ENCODE measurements at regions not wholly inside any gene's neighbourhood (a gene's known extent, or its start where the extent isn't known, plus 50 kb on each side); places are given as distances from the start of the nearest gene placed in this dataset.

DNA sequence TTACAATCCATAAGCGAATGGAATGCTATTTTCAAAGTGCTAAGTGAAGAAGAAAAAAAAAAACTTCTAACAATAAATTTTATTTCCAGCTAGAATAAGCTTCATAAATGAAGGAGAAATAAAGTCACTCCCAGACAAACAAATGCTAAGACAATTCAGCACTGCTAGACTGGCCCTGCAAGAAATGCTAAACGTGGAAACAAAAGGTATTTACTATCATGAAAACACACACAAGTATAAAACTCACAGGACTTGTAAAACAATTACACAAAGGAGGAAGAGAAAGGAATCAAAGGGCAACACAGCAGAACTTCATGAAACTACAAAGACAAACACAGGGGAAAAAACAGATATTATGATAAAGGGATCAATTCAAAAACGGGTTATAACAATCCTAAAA lies 85.8 kb upstream of the NELL2 start:
- H3K27ac ChIP-seq (ENCODE audit: low read depth) = no peak overlapping the region
- H3K4me3 ChIP-seq (ENCODE audit: low read depth, low read length) = no peak overlapping the region
- 53% methylated on average over 3 of the region's 3 CpGs for WGBS
- no peak for DNase-seq (ENCODE audit: extremely low spot score)
- H3K4me1 ChIP-seq (ENCODE audit: insufficient read depth) = no peaks in the 10 kb centered on the region
- no peaks in the 10 kb centered on the region for H3K36me3 ChIP-seq (ENCODE audit: insufficient read depth)

DNA sequence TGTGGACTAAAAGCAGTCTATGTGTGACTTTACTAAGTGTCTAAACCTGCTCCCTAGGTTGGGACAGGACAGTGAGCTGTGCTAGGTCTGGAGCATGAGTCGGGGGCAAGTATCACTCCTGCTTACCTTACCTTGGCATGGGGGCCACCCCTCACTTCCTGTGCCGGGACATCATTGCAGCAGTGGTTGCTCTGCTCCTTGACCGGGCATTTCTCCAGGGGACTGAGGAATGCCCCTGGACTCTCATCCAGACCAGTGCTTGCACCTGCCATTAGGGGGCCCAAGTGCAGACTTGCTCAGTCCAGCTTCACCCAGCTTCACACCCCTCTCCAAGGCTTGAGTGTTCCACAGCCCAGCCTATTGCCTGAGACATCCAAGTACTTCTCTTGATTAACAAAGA lies 84.7 kb upstream of the NELL2 start:
- 88% methylated on average over 3 of the region's 3 CpGs for WGBS
- H3K27ac ChIP-seq (ENCODE audit: low read depth) = no peak overlapping the region

DNA sequence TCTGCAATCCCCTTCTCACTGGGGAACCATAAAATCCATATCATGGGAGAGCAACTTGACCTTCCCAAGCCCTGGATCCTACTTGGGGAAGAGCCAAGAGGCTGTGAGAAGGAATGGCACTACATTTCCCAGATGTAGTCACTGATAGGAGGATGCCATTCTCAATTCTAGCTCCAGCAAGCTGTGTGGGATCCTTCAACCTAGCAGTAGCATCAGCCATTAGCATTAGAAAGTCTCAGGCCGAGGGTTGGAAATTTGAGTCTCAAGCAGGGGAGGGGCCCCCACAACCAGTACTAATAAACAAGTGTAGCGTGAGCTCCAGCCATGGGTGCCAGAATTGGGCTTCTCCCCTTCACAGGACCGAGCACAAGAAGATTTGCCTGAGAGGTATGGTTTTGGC lies 84.3 kb upstream of the NELL2 start:
- WGBS = 66% methylated on average over 3 of the region's 3 CpGs
- no peak overlapping the region for H3K4me3 ChIP-seq (ENCODE audit: low read depth, low read length)
- H3K27ac ChIP-seq (ENCODE audit: low read depth) = no peak overlapping the region
- no peak for DNase-seq (ENCODE audit: extremely low spot score)
- no peaks in the 10 kb centered on the region for H3K4me1 ChIP-seq (ENCODE audit: insufficient read depth)
- no peaks in the 10 kb centered on the region for H3K36me3 ChIP-seq (ENCODE audit: insufficient read depth)

More for the DNA sequence above, 84.7 kb upstream of the NELL2 start:
- no peak for DNase-seq (ENCODE audit: extremely low spot score)
- Histone ChIP-seq H3K4me3 (ENCODE audit: low read depth, low read length) (no peak overlapping the region), H3K36me3 (ENCODE audit: insufficient read depth) (no peaks in the 10 kb centered on the region), H3K4me1 (ENCODE audit: insufficient read depth) (no peaks in the 10 kb centered on the region)

DNA sequence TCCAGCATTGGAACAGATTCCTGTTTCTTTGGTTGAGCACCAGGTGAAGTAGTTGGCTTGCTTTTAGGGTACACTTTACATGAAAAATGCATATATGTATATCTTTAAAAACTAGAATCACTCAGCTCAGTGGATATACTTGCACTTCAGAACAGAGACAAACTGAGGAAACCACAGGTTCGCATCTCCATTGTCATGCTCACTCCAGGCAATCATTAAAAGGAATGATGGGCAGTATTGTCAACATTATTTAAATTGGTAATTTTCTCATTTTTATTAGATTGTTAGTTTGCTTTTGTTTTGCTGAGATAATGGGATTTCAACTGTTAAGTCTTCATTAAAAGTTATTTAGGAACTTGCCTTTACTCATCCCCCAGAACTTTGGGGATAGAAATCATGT lies 71.0 kb upstream of the NELL2 start:
- no peaks in the 10 kb centered on the region for H3K4me1 ChIP-seq (ENCODE audit: insufficient read depth)
- no peak overlapping the region for H3K4me3 ChIP-seq (ENCODE audit: low read depth, low read length)
- H3K27ac ChIP-seq (ENCODE audit: low read depth) = no peak overlapping the region
- H3K36me3 ChIP-seq (ENCODE audit: insufficient read depth) = no peaks in the 10 kb centered on the region
- 74% methylated on average over 1 of the region's 1 CpG for WGBS
- no peak for DNase-seq (ENCODE audit: extremely low spot score)

DNA sequence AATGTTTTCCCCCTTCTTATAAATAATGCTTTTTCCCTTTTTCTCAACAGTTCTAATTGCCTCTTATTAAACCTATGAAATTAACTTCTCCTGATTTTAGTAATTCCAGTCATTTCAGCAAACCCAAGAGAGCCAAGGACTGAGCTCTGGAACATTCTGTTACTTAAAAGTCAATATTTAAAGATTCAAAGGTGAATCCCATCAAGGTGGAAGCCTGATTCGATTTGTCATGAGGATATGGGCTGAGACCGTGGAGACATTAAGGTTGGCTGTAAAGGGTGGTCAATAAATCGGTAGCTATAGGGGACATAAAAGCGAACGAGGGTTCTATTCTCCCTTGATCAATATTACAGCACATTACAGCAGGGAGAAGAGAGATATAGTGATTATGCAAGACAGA lies 66.6 kb upstream of the NELL2 start:
- H3K4me3 ChIP-seq (ENCODE audit: low read depth, low read length) = no peak overlapping the region
- WGBS = 44% methylated on average over 5 of the region's 5 CpGs
- no peak for DNase-seq (ENCODE audit: extremely low spot score)
- no peak overlapping the region for H3K27ac ChIP-seq (ENCODE audit: low read depth)
- H3K4me1 ChIP-seq (ENCODE audit: insufficient read depth) = no peaks in the 10 kb centered on the region
- H3K36me3 ChIP-seq (ENCODE audit: insufficient read depth) = no peaks in the 10 kb centered on the region

DNA sequence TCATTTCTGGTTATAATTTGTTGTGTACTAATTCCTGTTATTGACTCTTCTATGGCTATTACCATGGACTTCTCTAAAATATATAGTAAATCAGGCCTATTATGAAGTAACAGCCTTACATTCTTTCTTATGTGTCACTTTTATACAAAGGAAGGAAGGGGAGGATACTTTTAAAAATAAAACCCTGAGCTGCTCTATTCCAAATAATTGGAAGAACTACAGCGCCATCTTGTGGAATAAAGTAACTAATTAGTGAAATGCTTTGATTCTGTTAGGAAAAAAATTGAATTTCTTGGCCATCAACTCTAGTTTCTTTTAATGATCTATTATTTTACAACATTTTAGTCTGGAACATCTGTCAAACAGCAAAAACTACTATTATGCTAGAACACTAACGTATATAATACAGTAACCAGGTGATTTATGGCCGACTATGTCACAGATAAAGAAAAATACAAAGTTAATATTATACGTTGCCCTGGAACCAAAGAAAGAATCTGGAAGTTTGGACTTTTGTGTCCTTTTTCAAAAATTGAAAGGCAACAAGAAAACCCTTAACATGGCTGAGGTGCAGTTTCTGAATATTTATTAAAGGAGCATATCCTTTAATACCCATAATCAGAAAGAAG lies 55.0 kb upstream of the NELL2 start:
- no peaks in the 10 kb centered on the region for H3K4me1 ChIP-seq (ENCODE audit: insufficient read depth)
- H3K27ac ChIP-seq (ENCODE audit: low read depth) = no peak overlapping the region
- WGBS = 41% methylated on average over 4 of the region's 4 CpGs
- peak; percentile 42 for DNase-seq (ENCODE audit: extremely low spot score)
- H3K4me3 ChIP-seq (ENCODE audit: low read depth, low read length) = no peak overlapping the region
- no peaks in the 10 kb centered on the region for H3K36me3 ChIP-seq (ENCODE audit: insufficient read depth)

DNA sequence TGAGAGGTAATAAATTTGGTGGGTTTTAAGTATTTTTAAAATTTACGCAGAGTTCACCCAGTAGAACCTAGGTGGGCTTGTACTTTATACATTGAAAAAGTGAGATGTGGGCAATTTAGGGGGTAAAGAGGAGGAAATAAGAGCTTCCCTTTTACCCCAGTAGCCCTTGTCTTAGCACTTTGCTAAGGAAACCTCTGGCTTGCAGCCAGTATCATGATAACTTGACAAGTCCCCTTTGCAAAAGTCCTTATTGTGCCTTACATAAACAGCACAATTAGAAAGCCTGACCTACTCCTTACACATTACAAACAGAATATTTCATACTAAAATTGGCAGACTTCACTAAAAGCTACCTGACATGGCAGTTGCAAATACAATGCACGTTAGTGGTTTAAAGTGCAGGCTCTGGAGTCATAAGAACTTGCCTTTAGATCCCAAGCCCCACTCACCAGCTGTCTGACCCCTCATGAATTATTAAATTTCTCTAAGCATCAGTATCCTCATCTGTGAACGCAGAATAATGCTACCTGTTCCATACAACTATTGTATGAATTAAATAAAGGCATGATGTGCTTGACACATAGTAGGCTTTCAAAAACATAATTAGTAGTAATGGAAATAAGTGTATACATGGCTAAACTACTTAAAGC lies 53.2 kb upstream of the NELL2 start:
- WGBS = 77% methylated on average over 3 of the region's 3 CpGs
- Histone ChIP-seq H3K4me1 (ENCODE audit: insufficient read depth) (no peaks in the 10 kb centered on the region), H3K36me3 (ENCODE audit: insufficient read depth) (no peaks in the 10 kb centered on the region), H3K4me3 (ENCODE audit: low read depth, low read length) (no peak overlapping the region), H3K27ac (ENCODE audit: low read depth) (no peak overlapping the region)
- no peak for DNase-seq (ENCODE audit: extremely low spot score)

Measured in urinary bladder (tissue), 3 donors.